MCF 10A (cell line): ENCODE measurements at regions not wholly inside any gene's neighbourhood (a gene's known extent, or its start where the extent isn't known, plus 50 kb on each side); places are given as distances from the start of the nearest gene placed in this dataset.
"Not testable (repeated sequence)": the region's sequence is repeated elsewhere in the genome, so short reads cannot be mapped to it uniquely, and the experiment has no call there.

Experiments
- BruUV-seq: library from RNA; stranded (reverse); fragments of 400-500 nt; replicated peaks from 2 replicates; lab custom pipeline; 2021; lab: Mats Ljungman, UMichigan
- CTCF ChIA-PET: fragments of 300-600 bp; sonication (Branson Sonifier 250); formaldehyde crosslinking; extraction: SDS; loops from one replicate; lab custom pipeline; 2021; ENCODE audit warnings: antibody characterized with exemption, inconsistent platforms; lab: Yijun Ruan, JAX
- POLR2A ChIA-PET: fragments of 300-600, 350-650 bp; sonication (Branson Sonifier 250); formaldehyde crosslinking; extraction: SDS; loops from one replicate; lab custom pipeline; 2020; ENCODE audit warnings: antibody characterized with exemption, inconsistent platforms; lab: Yijun Ruan, JAX
- DNase-seq: peaks from one replicate; pipeline ENCODE4 v3.0.0-alpha.2; 2018; ENCODE audit not compliant: unreplicated experiment
- H3K27ac Mint-ChIP-seq: one replicate; pipeline ENCODE4 v1.8.0; 2022; ENCODE audit warnings: mild to moderate bottlenecking, low read depth, mixed read lengths; ENCODE audit not compliant: unreplicated experiment
- H3K27me3 Mint-ChIP-seq: one replicate; pipeline ENCODE4 v1.8.0; 2022; ENCODE audit warnings: mixed read lengths; ENCODE audit not compliant: insufficient read depth, unreplicated experiment
- H3K36me3 Mint-ChIP-seq: one replicate; pipeline ENCODE4 v1.8.0; 2022; ENCODE audit warnings: mild to moderate bottlenecking, moderate library complexity, mixed read lengths; ENCODE audit not compliant: insufficient read depth, unreplicated experiment
- H3K4me1 Mint-ChIP-seq: one replicate; pipeline ENCODE4 v1.8.0; 2022; ENCODE audit warnings: mixed read lengths; ENCODE audit not compliant: insufficient read depth, unreplicated experiment
- H3K4me3 Mint-ChIP-seq: one replicate; pipeline ENCODE4 v1.8.0; 2022; ENCODE audit warnings: mild to moderate bottlenecking, moderate library complexity, mixed read lengths; ENCODE audit not compliant: unreplicated experiment
- H3K9me3 Mint-ChIP-seq: one replicate; pipeline ENCODE4 v1.8.0; 2022; ENCODE audit warnings: mixed read lengths; ENCODE audit not compliant: unreplicated experiment
- CTCF ChIP-seq: fragments of 200-600 bp; IDR thresholded peaks from one replicate; pipeline ENCODE4 v1.8.0; 2022; ENCODE audit warnings: antibody characterized with exemption, mild to moderate bottlenecking; ENCODE audit not compliant: unreplicated experiment
- intact Hi-C: fragments of 100-400 bp; cut with micrococcal nuclease; formaldehyde crosslinking; loops from 2 replicates; pipeline ENCODE4 v1.14.1; 2022

GRCh38 chr15:45868109-45868691 lies 233.4 kb downstream of the SQOR start:
- ChIA-PET POLR2A (interaction anchor here (0.6 kb wide), 1 partner anchor 202 kb away, joined by 3 read pairs; no protein-coding TSS in a partner anchor), CTCF (interaction anchor here (1.0 to 1.2 kb wide), 2 partner anchors 21 to 73 kb away, joined by 3 to 4 read pairs; no protein-coding TSS in a partner anchor)
- no peak overlapping the region for H3K4me3 Mint-ChIP-seq
- H3K27ac Mint-ChIP-seq, result no peak overlapping the region
- H3K9me3 Mint-ChIP-seq, result no peaks in the 10 kb centered on the region
- H3K27me3 Mint-ChIP-seq, result no peaks in the 10 kb centered on the region
- peaks cover 33% of the 10 kb centered on the region for H3K4me1 Mint-ChIP-seq
- no peak for TF ChIP-seq CTCF
- BruUV-seq, result no TSS peak
- no peak for DNase-seq
- intact Hi-C loops, result no loop called here
- H3K36me3 Mint-ChIP-seq, result no peaks in the 10 kb centered on the region

DNA sequence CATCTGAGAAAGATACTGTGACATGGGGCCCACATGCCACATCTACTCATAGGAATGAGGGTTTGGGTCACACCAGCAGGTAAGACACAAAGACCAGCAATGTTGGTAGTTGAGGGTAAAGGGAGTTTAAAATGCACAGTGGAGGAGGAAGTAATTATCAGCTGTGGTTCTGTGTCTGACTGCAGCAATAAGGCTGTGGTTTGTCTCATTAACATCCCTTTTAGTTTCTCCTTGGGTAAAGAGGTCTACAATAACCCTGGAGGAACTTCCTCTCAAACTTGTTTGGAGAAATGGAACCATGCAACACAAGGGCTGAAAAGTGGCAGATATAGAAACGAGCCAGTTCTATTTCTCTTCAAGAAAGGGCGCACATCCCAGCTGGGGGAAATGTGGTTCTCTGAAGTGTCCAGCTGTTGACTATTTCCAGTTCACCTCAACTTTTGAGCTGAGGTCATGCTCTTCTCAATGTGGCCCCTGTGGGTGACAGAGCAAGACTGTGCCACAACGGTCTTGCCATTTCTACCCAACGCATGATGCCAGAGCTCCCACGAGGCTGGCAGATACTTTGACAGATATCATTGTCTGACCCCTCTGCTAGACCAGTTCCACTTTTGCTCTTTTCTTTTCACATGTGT lies 234.3 kb downstream of the SQOR start:
- Mint-ChIP-seq H3K4me1 (peaks cover 41% of the 10 kb centered on the region), H3K9me3 (no peaks in the 10 kb centered on the region), H3K27me3 (no peaks in the 10 kb centered on the region), H3K36me3 (no peaks in the 10 kb centered on the region), H3K27ac (no peak overlapping the region), H3K4me3 (no peak overlapping the region)
- TF ChIP-seq CTCF, result no peak
- ChIA-PET CTCF (interaction anchor here (1.0 kb wide), 1 partner anchor 74 kb away, joined by 3 read pairs; no protein-coding TSS in a partner anchor), POLR2A (interaction anchor here (3.6 kb wide), 1 partner anchor 51 kb away, joined by 16 read pairs; no protein-coding TSS in a partner anchor)
- BruUV-seq, result no TSS peak
- intact Hi-C loops, result no loop called here
- no peak for DNase-seq

GRCh38 chr15:45871121-45871855 lies 236.5 kb downstream of the SQOR start:
- Mint-ChIP-seq H3K9me3 (no peaks in the 10 kb centered on the region), H3K4me3 (peak overlapping the region; percentile 17), H3K4me1 (peaks cover 41% of the 10 kb centered on the region), H3K36me3 (no peaks in the 10 kb centered on the region), H3K27ac (peak overlapping the region; percentile 44), H3K27me3 (no peaks in the 10 kb centered on the region)
- no peak for TF ChIP-seq CTCF
- DNase-seq, result peak; percentile 50
- no TSS peak for BruUV-seq
- intact Hi-C loops, result no loop called here
- POLR2A ChIA-PET, result interaction anchor here (0.6 to 3.6 kb wide), 10 partner anchors 8 to 230 kb away, joined by 3 to 16 read pairs (median 4); no protein-coding TSS in a partner anchor
- CTCF ChIA-PET, result interaction anchor here (0.6 to 1.6 kb wide), 10 partner anchors 11 to 1444 kb away, joined by 3 to 6 read pairs (median 3); no protein-coding TSS in a partner anchor

GRCh38 chr15:45873781-45874180 lies 239.0 kb downstream of the SQOR start:
- H3K36me3 Mint-ChIP-seq, result no peaks in the 10 kb centered on the region
- H3K27me3 Mint-ChIP-seq, result no peaks in the 10 kb centered on the region
- H3K4me3 Mint-ChIP-seq, result no peak overlapping the region
- peak overlapping the region; percentile 29 for H3K27ac Mint-ChIP-seq
- intact Hi-C loops, result no loop called here
- POLR2A ChIA-PET, result no interaction called here
- TF ChIP-seq CTCF, result no peak
- H3K9me3 Mint-ChIP-seq, result no peaks in the 10 kb centered on the region
- BruUV-seq, result no TSS peak
- H3K4me1 Mint-ChIP-seq, result peaks cover 31% of the 10 kb centered on the region
- peak; percentile 18 for DNase-seq
- CTCF ChIA-PET, result no interaction called here

GRCh38 chr15:45874566-45874965 lies 239.7 kb downstream of the SQOR start:
- H3K36me3 Mint-ChIP-seq, H3K9me3 Mint-ChIP-seq, intact Hi-C loops, H3K4me3 Mint-ChIP-seq, DNase-seq, BruUV-seq, H3K27me3 Mint-ChIP-seq, H3K27ac Mint-ChIP-seq: not testable (repeated sequence)
- peaks cover 31% of the 10 kb centered on the region for H3K4me1 Mint-ChIP-seq
- CTCF ChIA-PET, result interaction anchor here (1.4 kb wide), 1 partner anchor 12 kb away, joined by 7 read pairs; no protein-coding TSS in a partner anchor
- POLR2A ChIA-PET, result interaction anchor here (1.1 kb wide), 1 partner anchor 95 kb away, joined by 4 read pairs; no protein-coding TSS in a partner anchor
